ENCODE measurements at regions not wholly inside any gene's neighbourhood (a gene's known extent, or its start where the extent isn't known, plus 50 kb on each side); places are given as distances from the start of the nearest gene placed in this dataset.
"Not testable (repeated sequence)": the region's sequence is repeated elsewhere in the genome, so short reads cannot be mapped to it uniquely, and the experiment has no call there.

DNA sequence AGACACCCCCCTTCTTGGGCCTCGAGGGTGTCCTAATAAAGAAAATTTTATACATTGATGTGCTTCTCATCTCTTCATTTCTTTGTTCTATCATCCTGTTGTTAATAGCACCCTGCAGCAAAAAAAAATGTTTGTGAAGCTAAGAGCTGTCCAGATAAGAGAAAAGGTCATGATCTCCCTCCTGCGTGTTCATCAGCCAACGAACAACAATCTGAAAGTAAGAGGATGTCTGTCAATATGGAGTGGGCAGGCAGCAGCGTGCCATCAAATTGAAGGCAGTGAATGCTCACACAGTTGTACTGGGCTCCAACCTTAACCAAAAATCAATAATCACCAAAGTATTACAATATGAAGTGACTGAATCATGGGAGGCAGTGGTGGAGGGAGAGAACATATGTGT lies 418.6 kb upstream of the ONECUT1 start:
- intact Hi-C loops (cut with micrococcal nuclease), result no loop called here

GRCh38 chr15:53203454-53203853 lies 413.3 kb upstream of the ONECUT1 start:
- no peaks in the 10 kb centered on the region for H3K4me1 Mint-ChIP-seq (ENCODE audit: low read depth)
- H3K4me3 Mint-ChIP-seq, result no peak overlapping the region
- intact Hi-C loops (cut with micrococcal nuclease), result no loop called here
- no peaks in the 10 kb centered on the region for H3K9me3 Mint-ChIP-seq
- no peaks in the 10 kb centered on the region for H3K27me3 Mint-ChIP-seq
- no peak overlapping the region for H3K27ac Mint-ChIP-seq
- H3K36me3 Mint-ChIP-seq (ENCODE audit: low read depth), result no peaks in the 10 kb centered on the region

More for the DNA sequence above, 418.6 kb upstream of the ONECUT1 start:
- H3K36me3 Mint-ChIP-seq (ENCODE audit: low read depth), result no peaks in the 10 kb centered on the region
- H3K4me3 Mint-ChIP-seq, result no peak overlapping the region
- H3K4me1 Mint-ChIP-seq (ENCODE audit: low read depth), result no peaks in the 10 kb centered on the region
- H3K27ac Mint-ChIP-seq, result no peak overlapping the region
- no peaks in the 10 kb centered on the region for H3K27me3 Mint-ChIP-seq
- no peaks in the 10 kb centered on the region for H3K9me3 Mint-ChIP-seq

DNA sequence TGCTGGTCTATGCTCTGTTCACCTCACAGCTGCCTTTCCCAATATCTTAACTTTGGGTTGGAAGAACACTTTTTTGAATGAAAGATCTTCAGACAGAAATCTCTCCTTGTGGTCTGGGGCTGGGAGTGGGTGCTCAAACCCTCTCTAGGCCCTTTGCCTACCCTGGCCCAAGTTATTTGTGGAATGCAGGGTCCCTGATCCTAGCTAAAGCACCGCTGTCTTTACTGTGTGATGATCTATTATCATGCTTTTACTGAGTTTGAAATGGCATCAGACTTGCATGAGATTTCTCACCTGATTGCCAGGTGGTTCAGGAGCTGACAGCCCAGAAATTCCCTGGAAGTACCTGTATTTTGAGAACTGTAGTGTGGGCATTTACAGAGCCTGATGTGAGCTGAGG lies 412.7 kb upstream of the ONECUT1 start:
- Mint-ChIP-seq H3K27me3 (peaks cover 4% of the 10 kb centered on the region), H3K4me1 (ENCODE audit: low read depth) (no peaks in the 10 kb centered on the region), H3K9me3 (no peaks in the 10 kb centered on the region), H3K27ac (no peak overlapping the region), H3K4me3 (no peak overlapping the region), H3K36me3 (ENCODE audit: low read depth) (no peaks in the 10 kb centered on the region)
- intact Hi-C loops (cut with micrococcal nuclease), result no loop called here

DNA sequence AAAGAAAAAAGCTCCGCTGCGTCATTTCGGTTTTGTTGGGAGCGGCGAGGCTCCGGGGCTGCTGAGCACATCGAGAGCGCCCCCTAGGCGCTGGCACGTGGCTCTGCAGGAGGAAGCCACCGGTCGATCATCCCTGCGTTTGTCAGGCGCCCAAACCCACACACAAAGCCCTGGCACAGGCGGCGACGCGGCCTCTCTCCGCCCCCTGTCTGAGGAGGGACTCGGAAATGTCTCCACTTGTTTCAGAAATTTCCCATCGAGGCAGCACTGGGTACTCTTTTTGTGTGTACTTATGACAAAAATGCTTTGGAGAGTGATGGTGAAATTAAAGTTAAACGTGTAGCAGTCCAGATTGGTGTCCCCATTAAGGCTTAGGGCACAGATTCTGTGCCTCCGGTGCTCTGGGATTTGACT lies 407.3 kb upstream of the ONECUT1 start:
- Mint-ChIP-seq H3K9me3 (no peaks in the 10 kb centered on the region), H3K27me3 (peaks cover 17% of the 10 kb centered on the region), H3K36me3 (ENCODE audit: low read depth) (no peaks in the 10 kb centered on the region), H3K4me1 (ENCODE audit: low read depth) (peaks cover 8% of the 10 kb centered on the region), H3K27ac (no peak overlapping the region), H3K4me3 (no peak overlapping the region)
- intact Hi-C loops (cut with micrococcal nuclease), result loop anchor here (5.0 kb wide), 2 partner anchors 415 to 430 kb away; no protein-coding TSS in a partner anchor

DNA sequence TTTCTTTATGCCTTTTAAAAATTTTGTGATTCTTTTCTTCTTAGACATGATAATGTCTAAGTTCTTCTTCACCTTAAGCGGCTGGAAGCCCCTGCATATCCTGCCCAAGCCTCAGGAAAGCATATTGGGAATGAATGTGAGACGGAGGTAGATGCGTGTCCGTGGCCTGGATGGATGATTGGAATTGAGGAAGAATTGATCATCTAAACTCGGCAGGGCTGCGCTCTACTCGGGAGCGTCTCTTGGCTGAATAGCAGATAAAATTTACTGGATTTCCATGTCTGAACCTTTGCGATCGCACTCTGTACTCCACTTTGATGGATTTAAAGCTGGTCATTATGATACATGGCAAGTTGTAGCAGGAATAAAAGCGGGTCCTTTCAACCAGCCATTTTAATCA lies 406.7 kb upstream of the ONECUT1 start:
- Mint-ChIP-seq H3K27ac (no peak overlapping the region), H3K4me3 (no peak overlapping the region), H3K27me3 (peaks cover 17% of the 10 kb centered on the region), H3K9me3 (no peaks in the 10 kb centered on the region), H3K36me3 (ENCODE audit: low read depth) (no peaks in the 10 kb centered on the region), H3K4me1 (ENCODE audit: low read depth) (peaks cover 8% of the 10 kb centered on the region)
- intact Hi-C loops (cut with micrococcal nuclease), result loop anchor here (5.0 kb wide), 2 partner anchors 414 to 429 kb away; no protein-coding TSS in a partner anchor

- intact Hi-C loops (cut with micrococcal nuclease), result loop anchor here (5.0 kb wide), 2 partner anchors 414 to 429 kb away; no protein-coding TSS in a partner anchor
- H3K9me3 Mint-ChIP-seq, result no peaks in the 10 kb centered on the region
Observed at GRCh38 chr15:53196242-53196641, 406.1 kb upstream of the ONECUT1 start.

GRCh38 chr15:53193149-53193548 lies 403.0 kb upstream of the ONECUT1 start:
- intact Hi-C loops (cut with micrococcal nuclease), result no loop called here
- peaks cover 15% of the 10 kb centered on the region for H3K27me3 Mint-ChIP-seq
- no peak overlapping the region for H3K4me3 Mint-ChIP-seq
- no peaks in the 10 kb centered on the region for H3K9me3 Mint-ChIP-seq
- H3K4me1 Mint-ChIP-seq (ENCODE audit: low read depth), result peaks cover 8% of the 10 kb centered on the region
- H3K27ac Mint-ChIP-seq, result no peak overlapping the region
- H3K36me3 Mint-ChIP-seq (ENCODE audit: low read depth), result no peaks in the 10 kb centered on the region

More at GRCh38 chr15:53196242-53196641, 406.1 kb upstream of the ONECUT1 start:
- no peak overlapping the region for H3K4me3 Mint-ChIP-seq
- H3K27ac Mint-ChIP-seq, result no peak overlapping the region
- H3K4me1 Mint-ChIP-seq (ENCODE audit: low read depth), result peaks cover 8% of the 10 kb centered on the region
- peaks cover 17% of the 10 kb centered on the region for H3K27me3 Mint-ChIP-seq
- no peaks in the 10 kb centered on the region for H3K36me3 Mint-ChIP-seq (ENCODE audit: low read depth)

DNA sequence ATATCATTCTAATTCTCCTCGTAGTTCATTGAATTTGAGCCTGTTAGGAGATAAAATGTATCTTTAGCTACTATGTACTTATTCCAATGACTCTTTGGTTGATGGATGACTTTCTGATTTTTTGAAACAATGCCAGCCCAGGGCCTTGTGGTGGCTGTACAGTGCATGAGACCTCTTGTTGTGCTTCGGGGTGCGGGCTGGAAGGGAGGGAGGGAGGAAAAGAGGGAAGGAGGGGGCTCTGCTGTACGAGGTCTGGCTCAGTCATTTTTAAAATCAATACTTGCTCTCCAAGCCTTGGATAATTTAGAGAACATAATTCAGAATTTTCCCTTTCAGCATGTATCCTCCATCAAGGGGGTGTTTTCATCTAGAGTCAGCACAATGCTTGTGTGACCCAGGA lies 399.7 kb upstream of the ONECUT1 start:
- intact Hi-C loops (cut with micrococcal nuclease), result no loop called here
- no peaks in the 10 kb centered on the region for H3K4me1 Mint-ChIP-seq (ENCODE audit: low read depth)
- H3K4me3 Mint-ChIP-seq, result no peak overlapping the region
- no peak overlapping the region for H3K27ac Mint-ChIP-seq
- peaks cover 15% of the 10 kb centered on the region for H3K9me3 Mint-ChIP-seq
- no peaks in the 10 kb centered on the region for H3K27me3 Mint-ChIP-seq
- H3K36me3 Mint-ChIP-seq (ENCODE audit: low read depth), result no peaks in the 10 kb centered on the region

GRCh38 chr15:53183449-53183848 lies 393.3 kb upstream of the ONECUT1 start:
- H3K36me3 Mint-ChIP-seq (ENCODE audit: low read depth); H3K4me3 Mint-ChIP-seq; H3K4me1 Mint-ChIP-seq (ENCODE audit: low read depth); intact Hi-C loops (cut with micrococcal nuclease); H3K27me3 Mint-ChIP-seq; H3K27ac Mint-ChIP-seq: not testable (repeated sequence)
- H3K9me3 Mint-ChIP-seq, result peaks cover 36% of the 10 kb centered on the region

GRCh38 chr15:53171571-53171970 lies 381.4 kb upstream of the ONECUT1 start:
- no peaks in the 10 kb centered on the region for H3K9me3 Mint-ChIP-seq
- H3K27ac Mint-ChIP-seq, result no peak overlapping the region
- intact Hi-C loops (cut with micrococcal nuclease), result no loop called here
- H3K36me3 Mint-ChIP-seq (ENCODE audit: low read depth), result no peaks in the 10 kb centered on the region
- H3K4me3 Mint-ChIP-seq, result no peak overlapping the region
- no peaks in the 10 kb centered on the region for H3K4me1 Mint-ChIP-seq (ENCODE audit: low read depth)
- no peaks in the 10 kb centered on the region for H3K27me3 Mint-ChIP-seq

DNA sequence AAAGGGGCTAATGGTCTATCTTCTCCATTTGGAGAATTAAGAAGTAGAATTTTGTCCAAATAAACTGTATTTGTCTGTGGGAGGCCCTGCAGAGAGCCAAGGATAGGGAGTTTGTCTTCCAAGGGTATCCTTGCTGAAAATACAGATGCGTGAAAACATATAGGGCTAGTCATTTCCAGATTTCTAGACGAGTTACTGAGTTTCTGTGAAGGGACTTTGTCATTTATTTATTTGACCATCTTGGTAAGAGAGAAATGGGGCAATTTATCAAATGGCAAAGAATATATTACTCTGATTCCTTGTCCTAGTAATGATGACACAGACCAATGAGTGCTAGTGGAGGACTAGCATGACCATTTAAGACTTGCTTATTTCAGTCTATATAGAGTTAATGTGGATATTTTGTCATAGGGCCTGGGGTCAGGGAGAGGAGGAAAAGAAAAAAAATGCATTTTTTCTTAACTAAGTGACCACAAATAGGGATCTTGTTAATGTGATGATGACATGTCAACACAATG lies 376.6 kb upstream of the ONECUT1 start:
- Mint-ChIP-seq H3K4me3 (no peak overlapping the region), H3K36me3 (ENCODE audit: low read depth) (no peaks in the 10 kb centered on the region)
- intact Hi-C loops (cut with micrococcal nuclease), result no loop called here

GRCh38 chr15:53165988-53166683 lies 376.0 kb upstream of the ONECUT1 start:
- no peaks in the 10 kb centered on the region for H3K27me3 Mint-ChIP-seq
- no peaks in the 10 kb centered on the region for H3K4me1 Mint-ChIP-seq (ENCODE audit: low read depth)
- intact Hi-C loops (cut with micrococcal nuclease), result no loop called here
- no peak overlapping the region for H3K4me3 Mint-ChIP-seq
- no peaks in the 10 kb centered on the region for H3K36me3 Mint-ChIP-seq (ENCODE audit: low read depth)
- no peak overlapping the region for H3K27ac Mint-ChIP-seq
- no peaks in the 10 kb centered on the region for H3K9me3 Mint-ChIP-seq

More for the DNA sequence above, 376.6 kb upstream of the ONECUT1 start:
- Mint-ChIP-seq H3K27ac (no peak overlapping the region), H3K27me3 (no peaks in the 10 kb centered on the region), H3K9me3 (no peaks in the 10 kb centered on the region), H3K4me1 (ENCODE audit: low read depth) (no peaks in the 10 kb centered on the region)

DNA sequence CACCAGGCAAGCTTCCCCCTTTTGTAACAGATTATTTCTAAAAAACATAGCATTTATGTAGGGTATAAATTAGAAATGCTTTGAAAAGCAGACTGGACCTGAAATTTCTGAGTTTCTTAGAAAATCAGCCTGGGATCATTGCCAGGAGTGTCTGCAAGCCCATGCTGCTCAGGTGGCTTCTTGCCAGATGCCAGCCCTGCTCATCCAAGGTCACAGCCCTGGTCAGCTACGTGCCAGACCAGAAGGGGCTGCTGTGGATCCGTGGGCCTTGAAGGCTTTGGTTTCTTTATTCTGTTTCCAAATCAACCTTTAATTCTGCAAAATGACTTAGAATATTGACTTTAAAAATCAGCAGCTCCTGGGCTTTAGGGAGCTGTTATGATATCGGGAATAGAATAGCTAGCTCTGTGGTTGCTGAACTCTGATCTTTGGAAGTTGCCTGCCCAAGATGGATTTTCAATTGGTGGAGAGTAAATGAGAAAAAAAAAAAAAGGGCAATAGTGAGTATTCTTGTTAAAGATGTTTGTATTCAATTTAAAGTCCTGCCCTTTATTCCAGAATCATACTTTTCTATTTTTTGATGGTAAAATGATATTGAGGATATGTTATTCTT lies 370.1 kb upstream of the ONECUT1 start:
- Mint-ChIP-seq H3K27ac (no peak overlapping the region), H3K4me1 (ENCODE audit: low read depth) (no peaks in the 10 kb centered on the region), H3K9me3 (peaks cover 16% of the 10 kb centered on the region), H3K36me3 (ENCODE audit: low read depth) (no peaks in the 10 kb centered on the region), H3K27me3 (no peaks in the 10 kb centered on the region), H3K4me3 (no peak overlapping the region)
- intact Hi-C loops (cut with micrococcal nuclease), result no loop called here

GRCh38 chr15:53159458-53159857 lies 369.3 kb upstream of the ONECUT1 start:
- no peak overlapping the region for H3K27ac Mint-ChIP-seq
- intact Hi-C loops (cut with micrococcal nuclease), result no loop called here

More at GRCh38 chr15:53159458-53159857, 369.3 kb upstream of the ONECUT1 start:
- H3K27me3 Mint-ChIP-seq, result no peaks in the 10 kb centered on the region
- peaks cover 16% of the 10 kb centered on the region for H3K9me3 Mint-ChIP-seq
- H3K4me1 Mint-ChIP-seq (ENCODE audit: low read depth), result no peaks in the 10 kb centered on the region
- no peak overlapping the region for H3K4me3 Mint-ChIP-seq
- no peaks in the 10 kb centered on the region for H3K36me3 Mint-ChIP-seq (ENCODE audit: low read depth)
